Panc1 (cell line): ENCODE measurements at regions not wholly inside any gene's neighbourhood (a gene's known extent, or its start where the extent isn't known, plus 50 kb on each side); places are given as distances from the start of the nearest gene placed in this dataset.

Source experiments
- ATAC-seq: fragments of 200-7000 bp; cut with Tn5 transposase; 2 replicates; pipeline ENCODE4 v1.9.1; 2020; ENCODE audit warnings: mild to moderate bottlenecking, moderate library complexity
- BruUV-seq: library from RNA; stranded (reverse); fragments of 400-500 nt; replicated peaks from 2 replicates; lab custom pipeline; 2021; lab: Mats Ljungman, UMichigan
- CTCF ChIA-PET: fragments of 300-600 bp; sonication (Branson Sonifier 250); formaldehyde crosslinking; loops from one replicate; lab custom pipeline; 2022; ENCODE audit warnings: antibody characterized with exemption; lab: Charles Lee
- POLR2A ChIA-PET: fragments of 300-600 bp; sonication (Branson Sonifier 250); formaldehyde crosslinking; loops from one replicate; lab custom pipeline; 2022; ENCODE audit warnings: antibody characterized with exemption; lab: Charles Lee
- DNase-seq: peaks from one replicate; pipeline ENCODE4 v3.0.0-alpha.2; 2010; ENCODE audit warnings: low read depth, low spot score
- H3K27ac ChIP-seq: 2 replicates; pipeline ENCODE4 v1.5.1; 2011; ENCODE audit warnings: mild to moderate bottlenecking, low read length, inconsistent platforms
- H3K27me3 ChIP-seq: fragments of 200-500 bp; sonication (Bioruptor generic); 2 replicates; pipeline ENCODE4 v1.6.0; 2014; ENCODE audit warnings: low read length, inconsistent platforms; ENCODE audit not compliant: control insufficient read depth, insufficient read depth
- H3K36me3 ChIP-seq: fragments of 200-500 bp; sonication (Bioruptor generic); 2 replicates; pipeline ENCODE4 v1.5.1; 2014; ENCODE audit warnings: inconsistent platforms, mild to moderate bottlenecking, low read length, moderate library complexity; ENCODE audit not compliant: control insufficient read depth, insufficient read depth
- H3K4me1 ChIP-seq: 2 replicates; pipeline ENCODE4 v1.5.1; 2011; ENCODE audit warnings: inconsistent platforms, mild to moderate bottlenecking, low read length, moderate library complexity; ENCODE audit not compliant: control insufficient read depth, insufficient read depth
- H3K4me3 ChIP-seq, 2 experiments: 2 replicates each; pipeline ENCODE4 v1.5.1; 2011 to 2012; ENCODE audit warnings: low read depth in 2 of 2, low read length in 2 of 2, mild to moderate bottlenecking in 2 of 2, inconsistent platforms in 1 of 2, moderate library complexity in 1 of 2
- H3K9me3 ChIP-seq: fragments of 200-500 bp; sonication (Bioruptor generic); 2 replicates; pipeline ENCODE4 v1.5.1; 2014; ENCODE audit warnings: low read depth, mild to moderate bottlenecking, inconsistent platforms, low read length, moderate library complexity; ENCODE audit not compliant: control insufficient read depth, insufficient read depth
- CTCF ChIP-seq: fragments of 450-650 bp; IDR thresholded peaks from 2 replicates; pipeline ENCODE4 v1.5.1; 2017; ENCODE audit warnings: mild to moderate bottlenecking
- POLR2AphosphoS5 ChIP-seq: IDR thresholded peaks from 2 replicates; pipeline ENCODE4 v1.6.1; 2012; ENCODE audit warnings: mild to moderate bottlenecking, low read depth, low read length, moderate library complexity
- REST ChIP-seq, 2 experiments: IDR thresholded peaks; 2 replicates each; pipeline ENCODE4 v1.6.1; 2011 to 2012; ENCODE audit warnings: low read depth in 2 of 2, control low read depth in 1 of 2, low read length in 1 of 2, mild to moderate bottlenecking in 1 of 2, moderate library complexity in 1 of 2; ENCODE audit not compliant: insufficient read depth in 1 of 2
- SIN3A ChIP-seq: IDR thresholded peaks from 2 replicates; pipeline ENCODE4 v1.6.1; 2012; ENCODE audit warnings: low read depth, mild to moderate bottlenecking, low read length, moderate library complexity, borderline replicate concordance; ENCODE audit not compliant: insufficient read depth
- TCF7L2 ChIP-seq: IDR thresholded peaks from 2 replicates; pipeline ENCODE4 v1.6.1; 2011; ENCODE audit warnings: mild to moderate bottlenecking, low read depth, low read length, inconsistent platforms
- in situ Hi-C: cut with HindIII; loops from 2 replicates; pipeline ENCODE4 v1.10.0; 2016; ENCODE audit warnings: low sequenced_read_pairs, low pct_unique_long_range_greater_than_20kb
- intact Hi-C: fragments of 100-400 bp; cut with micrococcal nuclease; formaldehyde crosslinking; loops from one replicate; pipeline ENCODE4 v1.10.0; 2022; ENCODE audit not compliant: unreplicated experiment

GRCh38 chrX:113545040-113545439 is 704.4 kb upstream of the AMOT start:
- Histone ChIP-seq H3K27me3 (no peaks in the 10 kb centered on the region), H3K27ac (no peak overlapping the region), H3K4me1 (no peaks in the 10 kb centered on the region), H3K36me3 (no peaks in the 10 kb centered on the region), H3K4me3 (no peak overlapping the region), H3K9me3 (no peaks in the 10 kb centered on the region)
- POLR2A ChIA-PET = no interaction called here
- intact Hi-C loops = no loop called here
- no peak for DNase-seq
- ATAC-seq = no peak
- in situ Hi-C loops = no loop called here
- TF ChIP-seq CTCF (no peak), TCF7L2 (no peak), REST (IDR thresholded peaks at IDR 0.05; ENCODE audit: insufficient read depth in 1 of 2, low read depth in 2 of 2, low read length in 1 of 2) (no peak), SIN3A (no peak), POLR2AphosphoS5 (no peak)
- CTCF ChIA-PET = no interaction called here
- BruUV-seq = no TSS peak

GRCh38 chrX:113539599-113540356 is 699.1 kb upstream of the AMOT start:
- no peak for DNase-seq
- TF ChIP-seq POLR2AphosphoS5 (no peak), CTCF (no peak), REST (IDR thresholded peaks at IDR 0.05; ENCODE audit: insufficient read depth in 1 of 2, low read depth in 2 of 2, low read length in 1 of 2) (no peak), TCF7L2 (no peak), SIN3A (no peak)
- ChIA-PET CTCF (no interaction called here), POLR2A (no interaction called here)
- Histone ChIP-seq H3K4me1 (no peaks in the 10 kb centered on the region), H3K36me3 (no peaks in the 10 kb centered on the region), H3K9me3 (no peaks in the 10 kb centered on the region), H3K27ac (no peak overlapping the region), H3K4me3 (no peak overlapping the region), H3K27me3 (no peaks in the 10 kb centered on the region)
- no peak for ATAC-seq
- intact Hi-C loops (no loop called here), in situ Hi-C loops (no loop called here)
- no TSS peak for BruUV-seq
